NCI-H1105 (cell line): ENCODE measurements at regions not wholly inside any gene's neighbourhood (a gene's known extent, or its start where the extent isn't known, plus 50 kb on each side); places are given as distances from the start of the nearest gene placed in this dataset.

ENCODE experiments used
- DNase-seq: peaks from one replicate; lab custom pipeline; 2025; lab: John Stamatoyannopoulos, UW

- DNase-seq, result no peak
Measured at GRCh38 chr2:18425210-18425703, 135.2 kb downstream of the RDH14 start.

DNA sequence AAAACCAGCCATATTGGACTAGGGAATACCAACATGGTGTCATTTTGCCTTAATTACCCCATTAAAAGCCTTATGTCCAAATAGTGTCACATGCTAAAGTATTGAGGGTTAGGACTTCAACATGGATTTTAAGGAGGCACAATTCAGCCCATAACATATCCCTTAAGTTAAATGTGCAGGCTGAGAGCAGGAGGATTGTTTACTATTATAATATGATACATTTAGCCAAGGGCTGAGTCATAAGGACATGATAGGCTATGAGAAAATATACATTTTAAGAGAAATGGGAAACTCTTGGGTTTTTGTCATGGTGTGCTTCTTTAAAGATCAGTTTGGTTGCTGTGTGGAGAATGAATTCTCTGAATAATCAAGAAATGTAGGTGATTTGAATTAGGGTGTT lies 136.8 kb downstream of the RDH14 start:
- DNase-seq, result no peak

GRCh38 chr2:18422432-18423165 lies 137.9 kb downstream of the RDH14 start:
- DNase-seq, result no peak

DNA sequence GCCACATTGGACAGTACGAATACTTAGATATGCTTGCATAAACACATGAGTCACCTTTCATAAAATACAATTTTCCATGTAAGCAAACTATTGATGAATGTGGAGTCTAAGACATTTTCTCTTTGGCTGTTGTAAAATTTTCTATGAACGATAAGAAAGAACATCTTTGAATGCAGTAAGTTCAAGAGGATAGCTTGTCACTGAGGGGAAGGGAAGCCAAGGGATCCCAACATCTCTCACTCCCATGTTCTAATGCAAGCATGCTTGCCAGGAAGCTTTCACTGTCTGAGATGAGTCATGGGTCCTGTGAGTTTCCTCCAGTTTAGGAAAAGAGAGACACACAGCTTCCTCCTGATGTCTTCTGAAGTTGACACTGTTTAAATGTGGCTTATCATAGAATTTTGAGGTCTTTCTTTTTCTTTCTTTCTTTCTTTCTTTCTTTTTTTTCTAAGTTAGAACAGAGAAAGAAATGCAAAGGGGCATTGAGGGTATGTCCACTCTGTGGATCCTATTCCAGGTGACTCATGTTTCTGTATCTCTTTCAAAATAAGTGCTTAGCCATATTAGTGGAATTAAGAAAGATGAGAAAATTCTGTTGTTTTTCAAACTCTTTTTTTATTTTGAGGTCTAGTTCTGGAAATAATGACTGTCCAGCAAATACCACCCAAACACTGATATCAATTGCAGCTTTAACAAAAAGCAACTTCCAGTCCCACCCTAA lies 146.6 kb downstream of the RDH14 start:
- no peak for DNase-seq

GRCh38 chr2:18412980-18413675 lies 147.3 kb downstream of the RDH14 start:
- DNase-seq, result no peak

- DNase-seq, result no peak
Measured at GRCh38 chr2:18411626-18412025, 148.8 kb downstream of the RDH14 start.

DNA sequence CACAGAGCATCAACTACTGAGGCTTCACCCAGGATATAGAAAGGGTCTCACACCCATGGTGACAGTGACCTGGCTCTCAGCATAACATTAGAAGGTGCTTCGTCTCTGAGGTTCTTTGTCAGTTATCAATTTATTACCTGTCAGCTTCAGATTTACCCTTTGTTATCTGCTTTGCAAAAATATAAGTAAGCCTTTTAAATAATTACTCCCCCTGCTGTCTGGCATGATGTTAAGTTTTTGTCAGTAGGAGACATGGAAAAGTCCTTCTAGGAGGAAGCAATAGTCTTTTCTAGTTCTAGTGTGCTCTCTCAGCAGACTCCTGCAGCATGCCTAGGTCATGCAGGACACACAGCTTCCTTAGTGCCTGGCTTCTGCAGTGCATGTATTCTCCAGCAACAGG lies 149.9 kb downstream of the RDH14 start:
- no peak for DNase-seq

GRCh38 chr2:18408638-18409037 lies 151.8 kb downstream of the RDH14 start:
- DNase-seq, result no peak

GRCh38 chr2:18406219-18406618 lies 154.2 kb downstream of the RDH14 start:
- no peak for DNase-seq

DNA sequence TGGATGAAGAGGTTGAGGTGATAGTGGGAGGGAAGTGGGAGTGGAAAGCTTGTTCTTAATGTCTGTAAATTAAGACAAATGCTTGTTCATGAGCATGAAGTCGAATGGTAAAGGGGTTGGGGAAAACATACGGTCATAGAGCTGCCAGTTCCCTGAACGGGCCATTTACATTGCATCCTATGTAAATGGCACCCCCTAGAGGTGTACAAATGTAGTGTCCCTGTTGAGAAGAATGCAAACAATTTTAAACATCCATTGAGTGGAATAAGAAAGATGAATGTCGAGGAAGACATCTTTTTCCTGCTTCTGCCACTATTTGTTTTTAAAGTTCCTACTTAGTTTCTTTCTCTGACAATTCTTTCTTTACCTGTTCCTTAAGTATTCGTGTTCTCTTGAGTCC lies 155.7 kb downstream of the RDH14 start:
- no peak for DNase-seq

DNA sequence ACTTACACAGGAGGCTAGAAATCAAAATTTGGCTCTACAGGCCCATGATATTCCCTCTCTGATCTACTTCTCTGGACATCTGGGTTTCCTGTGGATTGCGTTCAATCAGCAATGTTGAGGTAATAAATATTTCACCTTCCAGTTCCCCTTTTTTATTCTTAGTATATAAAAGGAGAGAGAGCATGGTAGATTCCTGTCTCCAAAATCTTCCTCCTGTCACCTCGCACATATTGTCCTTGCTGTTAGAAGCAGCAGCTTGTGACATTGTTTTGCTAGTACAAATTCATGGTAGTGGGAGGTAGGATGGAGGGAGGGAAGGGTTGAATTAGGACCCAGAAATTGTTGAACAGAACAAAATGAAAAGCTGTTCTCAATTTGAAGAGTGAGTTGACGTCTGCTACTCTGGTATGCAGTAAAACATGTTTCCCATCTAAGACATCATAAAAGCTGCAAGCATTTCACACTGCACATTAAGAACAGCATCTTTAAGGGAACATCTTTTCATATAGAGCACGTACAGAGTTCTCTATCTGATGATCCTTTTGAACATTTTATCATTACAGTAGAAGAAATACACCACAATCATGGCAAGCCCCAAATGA lies 156.4 kb downstream of the RDH14 start:
- DNase-seq, result no peak

- no peak for DNase-seq
Measured at GRCh38 chr2:18402831-18403230, 157.6 kb downstream of the RDH14 start.

DNA sequence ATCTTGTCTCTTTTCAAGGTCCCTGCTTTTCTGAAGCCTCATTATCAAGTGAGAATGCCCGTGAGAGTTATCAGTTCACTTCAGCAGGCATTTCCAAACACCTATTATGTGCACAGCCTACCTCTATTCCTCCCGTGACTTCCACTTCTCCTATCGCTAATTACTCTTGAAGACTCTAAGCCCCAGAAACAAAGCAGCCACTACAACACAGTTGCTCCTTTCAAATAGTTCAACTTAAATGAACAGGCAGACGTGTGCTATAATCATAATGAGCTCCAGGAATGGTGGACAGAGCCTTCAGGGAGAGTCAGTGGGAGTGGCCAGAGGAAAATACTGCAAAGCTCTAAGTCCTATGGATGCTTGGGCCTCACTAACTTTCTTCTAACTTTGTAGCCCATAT lies 159.0 kb downstream of the RDH14 start:
- DNase-seq, result no peak

- DNase-seq, result no peak
Measured at GRCh38 chr2:18399601-18400000, 160.9 kb downstream of the RDH14 start.

GRCh38 chr2:18398833-18399232 lies 161.6 kb downstream of the RDH14 start:
- no peak for DNase-seq

DNA sequence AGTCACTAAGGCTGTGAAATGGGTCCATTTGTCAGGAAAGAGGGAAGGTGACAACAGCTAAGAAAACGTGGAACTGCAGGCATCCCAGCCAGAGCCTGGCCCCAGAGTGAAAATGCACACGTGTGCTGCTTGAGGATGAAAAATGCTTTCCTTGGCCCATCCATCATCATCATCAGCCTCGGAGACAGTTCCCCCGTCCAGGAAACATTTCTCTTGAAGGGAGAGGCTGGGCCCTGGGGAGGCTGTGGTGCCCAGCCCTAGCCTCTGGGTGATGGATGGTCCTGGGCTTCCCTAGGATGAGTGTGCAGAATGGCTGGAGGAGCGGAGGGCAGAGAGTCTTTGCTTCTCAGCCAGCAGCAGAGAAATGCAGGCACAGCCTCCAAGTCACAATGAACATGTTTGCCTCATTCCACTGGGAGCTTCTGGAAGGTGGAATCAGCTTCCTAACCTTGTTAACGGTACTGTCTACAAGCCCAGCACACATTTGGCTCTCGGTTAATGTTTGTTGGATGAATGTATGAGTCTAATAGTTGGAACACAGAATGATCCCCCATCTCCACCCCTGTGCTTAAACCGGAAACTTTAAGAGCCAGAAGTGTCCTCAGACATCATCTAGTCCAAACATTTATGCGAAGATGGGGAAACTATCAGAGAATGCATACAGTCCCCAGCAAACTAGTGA lies 164.0 kb downstream of the RDH14 start:
- no peak for DNase-seq

DNA sequence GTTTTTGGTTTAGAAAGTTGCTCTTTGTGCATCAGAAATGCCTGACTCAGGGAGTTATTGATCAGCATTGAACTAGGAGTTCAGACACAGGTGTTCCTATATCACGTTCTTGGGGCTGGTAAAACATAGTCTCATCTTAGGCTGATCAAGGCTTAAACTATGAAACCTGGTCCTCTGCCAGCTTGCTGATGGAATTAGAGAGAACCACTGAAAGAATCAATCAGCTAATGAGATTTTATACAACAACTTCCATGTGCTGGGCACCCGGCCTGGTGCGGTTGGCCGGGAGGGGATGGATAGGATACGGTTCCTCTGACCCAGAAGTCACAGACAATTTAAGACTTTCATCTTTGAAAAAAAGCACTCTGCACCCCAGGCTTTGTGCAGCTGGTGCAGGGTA lies 164.9 kb downstream of the RDH14 start:
- no peak for DNase-seq

DNA sequence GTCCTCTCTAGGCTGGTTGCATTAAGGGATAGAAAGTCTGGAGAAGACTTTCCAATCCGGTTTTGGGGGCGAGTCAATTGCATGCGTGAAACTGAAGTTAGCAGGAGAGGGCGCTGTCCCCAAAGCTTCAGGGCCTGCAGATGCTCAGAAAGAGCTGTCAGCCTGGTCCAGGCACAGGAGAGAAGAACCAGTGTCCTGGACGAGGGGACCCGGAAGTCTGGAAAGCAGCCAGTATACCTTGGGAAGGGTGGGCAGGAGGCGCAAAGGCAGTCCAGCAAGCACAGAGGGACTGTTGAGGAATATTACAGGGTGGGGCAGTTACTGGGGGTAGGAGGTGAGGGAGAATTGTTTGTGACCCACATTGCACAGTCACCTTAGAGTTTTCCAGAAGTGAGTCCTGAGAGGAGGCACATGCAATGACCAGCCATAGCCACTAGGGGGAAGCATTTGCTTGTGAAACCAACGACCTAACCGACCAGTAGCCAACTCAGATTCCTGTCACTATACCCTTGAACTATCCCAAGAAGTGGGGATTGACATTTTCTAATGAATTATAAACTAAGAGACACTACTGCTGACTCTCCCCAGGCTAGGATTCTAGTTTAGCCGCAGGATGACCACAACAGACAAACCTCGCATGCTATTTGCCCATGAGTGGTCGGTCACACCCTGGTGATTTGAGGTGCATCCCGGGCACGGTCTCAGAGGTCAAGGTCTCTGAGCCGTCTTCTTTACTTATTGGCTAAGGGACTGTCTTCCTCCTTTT lies 172.8 kb downstream of the RDH14 start:
- peak; percentile 23 for DNase-seq

DNA sequence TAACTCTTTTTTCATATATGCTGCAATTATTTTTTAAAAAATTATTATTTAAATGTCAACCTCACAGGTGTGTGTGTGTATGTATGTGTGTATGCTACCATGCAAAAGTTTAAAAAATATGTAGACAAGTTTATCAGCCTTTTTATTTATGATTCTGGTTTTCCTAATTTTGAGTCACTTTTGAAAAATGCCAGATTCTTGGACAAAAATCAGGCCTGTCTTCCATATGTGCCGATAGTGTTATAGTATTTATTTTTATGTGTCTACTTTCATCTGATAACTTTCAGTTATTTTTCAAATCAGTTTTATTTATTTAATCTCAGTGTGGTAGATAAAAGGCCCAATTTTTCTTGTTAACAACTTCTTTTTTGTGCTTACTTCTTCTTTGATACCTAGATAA lies 176.2 kb downstream of the RDH14 start:
- no peak for DNase-seq

- no peak for DNase-seq
Measured at GRCh38 chr2:18381386-18381785, 179.1 kb downstream of the RDH14 start.

- no peak for DNase-seq
Measured at GRCh38 chr2:18380321-18380720, 180.1 kb downstream of the RDH14 start.
